Endodermal cell (in vitro differentiated cells): ENCODE measurements at regions not wholly inside any gene's neighbourhood (a gene's known extent, or its start where the extent isn't known, plus 50 kb on each side); places are given as distances from the start of the nearest gene placed in this dataset.

Source experiments
- DNase-seq: peaks from one replicate; pipeline ENCODE4 v3.0.0-alpha.2; 2017
- H3K27ac ChIP-seq: 2 replicates; pipeline ENCODE4 v1.5.1; 2013; ENCODE audit warnings: mild to moderate bottlenecking, low read depth, low read length, moderate library complexity
- H3K27me3 ChIP-seq: 2 replicates; pipeline ENCODE4 v1.6.1; 2013; ENCODE audit warnings: mild to moderate bottlenecking, low read length, moderate library complexity; ENCODE audit not compliant: insufficient read depth, control insufficient read depth, poor library complexity, severe bottlenecking
- H3K36me3 ChIP-seq: 2 replicates; pipeline ENCODE4 v1.7.0; 2013; ENCODE audit warnings: mild to moderate bottlenecking, low read length, moderate library complexity; ENCODE audit not compliant: control insufficient read depth, insufficient read depth
- H3K4me1 ChIP-seq: one replicate; pipeline ENCODE4 v1.7.0; 2013; ENCODE audit warnings: low read length; ENCODE audit not compliant: control insufficient read depth, insufficient read depth
- H3K4me3 ChIP-seq: 2 replicates; pipeline ENCODE4 v1.5.1; 2013; ENCODE audit warnings: mild to moderate bottlenecking, low read length, moderate library complexity
- H3K9ac ChIP-seq: 2 replicates; pipeline ENCODE4 v1.6.1; 2013; ENCODE audit warnings: mild to moderate bottlenecking, low read length, moderate library complexity; ENCODE audit not compliant: poor library complexity, severe bottlenecking; ENCODE audit errors: extremely low read depth
- H3K9me3 ChIP-seq: 2 replicates; pipeline ENCODE4 v1.6.1; 2013; ENCODE audit warnings: mild to moderate bottlenecking, low read length, moderate library complexity; ENCODE audit not compliant: control insufficient read depth
- H3K27ac Mint-ChIP-seq: 2 replicates; pipeline ENCODE4 v1.8.0; 2020; ENCODE audit warnings: mixed read lengths
- H3K27me3 Mint-ChIP-seq: 2 replicates; pipeline ENCODE4 v1.8.0; 2021; ENCODE audit warnings: mild to moderate bottlenecking, mixed read lengths; ENCODE audit not compliant: insufficient read depth
- H3K36me3 Mint-ChIP-seq: 2 replicates; pipeline ENCODE4 v1.8.0; 2020; ENCODE audit warnings: low read depth, mixed read lengths
- H3K4me1 Mint-ChIP-seq: 2 replicates; pipeline ENCODE4 v1.8.0; 2020; ENCODE audit warnings: mixed read lengths
- H3K4me3 Mint-ChIP-seq: 2 replicates; pipeline ENCODE4 v1.8.0; 2020; ENCODE audit warnings: mild to moderate bottlenecking, moderate library complexity, mixed read lengths
- H3K9me3 Mint-ChIP-seq: 2 replicates; pipeline ENCODE4 v1.8.0; 2020; ENCODE audit warnings: mild to moderate bottlenecking, mixed read lengths
- WGBS, 2 experiments: methylation state at CpG; one replicate each; pipeline versions ENCODE4 v1.1.5 to v1.1.7; 2013; ENCODE audit warnings: missing lambda C conversion rate in 2 of 2, mixed read lengths in 1 of 2; ENCODE audit not compliant: insufficient coverage in 1 of 2, insufficient read length in 1 of 2; 5-methylcytosine and 5-hydroxymethylcytosine counted together
- TF ChIP-seq, protein P1 (sequence below): fragments of 200-600 bp; sonication (generic); conservative IDR thresholded peaks from 2 replicates; pipeline ENCODE4 v1.5.0; 2021; ENCODE audit warnings: antibody characterized with exemption, mild to moderate bottlenecking

DNA sequence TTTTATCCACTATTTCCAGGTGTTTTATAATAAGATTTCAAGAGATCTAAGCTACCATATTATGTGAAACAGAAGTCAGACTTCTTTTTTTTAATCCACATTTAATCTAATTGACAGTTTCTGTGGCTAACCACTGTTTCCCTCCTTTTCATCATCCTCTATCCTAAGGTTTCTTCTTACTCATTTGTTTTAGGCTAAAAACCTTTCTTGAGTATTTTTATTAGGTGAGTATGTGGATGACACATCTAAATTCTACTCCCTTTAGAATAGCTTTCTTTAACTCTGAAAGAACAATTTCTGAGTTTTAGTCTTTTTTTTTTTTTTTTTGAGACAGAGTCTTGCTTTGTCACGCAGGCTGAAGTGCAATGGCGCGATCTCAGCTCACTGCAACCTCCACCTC, 62.7 kb downstream of the NPY start:
- H3K27me3 Mint-ChIP-seq = no peaks in the 10 kb centered on the region
- H3K27ac Mint-ChIP-seq = no peak overlapping the region
- H3K4me1 Mint-ChIP-seq = peaks cover 13% of the 10 kb centered on the region
- no peak for DNase-seq
- Histone ChIP-seq H3K36me3 (no peaks in the 10 kb centered on the region), H3K27me3 (no peaks in the 10 kb centered on the region), H3K4me3 (no peak overlapping the region), H3K27ac (no peak overlapping the region), H3K9me3 (no peaks in the 10 kb centered on the region), H3K4me1 (peaks cover 6% of the 10 kb centered on the region), H3K9ac (no peak overlapping the region)
- no peaks in the 10 kb centered on the region for H3K36me3 Mint-ChIP-seq
- no peak overlapping the region for H3K4me3 Mint-ChIP-seq
- WGBS, 2 experiments = 100% methylated on average over 2 to 3 of the region's 3 CpGs
- H3K9me3 Mint-ChIP-seq = no peaks in the 10 kb centered on the region
- TF ChIP-seq, protein P1, sequence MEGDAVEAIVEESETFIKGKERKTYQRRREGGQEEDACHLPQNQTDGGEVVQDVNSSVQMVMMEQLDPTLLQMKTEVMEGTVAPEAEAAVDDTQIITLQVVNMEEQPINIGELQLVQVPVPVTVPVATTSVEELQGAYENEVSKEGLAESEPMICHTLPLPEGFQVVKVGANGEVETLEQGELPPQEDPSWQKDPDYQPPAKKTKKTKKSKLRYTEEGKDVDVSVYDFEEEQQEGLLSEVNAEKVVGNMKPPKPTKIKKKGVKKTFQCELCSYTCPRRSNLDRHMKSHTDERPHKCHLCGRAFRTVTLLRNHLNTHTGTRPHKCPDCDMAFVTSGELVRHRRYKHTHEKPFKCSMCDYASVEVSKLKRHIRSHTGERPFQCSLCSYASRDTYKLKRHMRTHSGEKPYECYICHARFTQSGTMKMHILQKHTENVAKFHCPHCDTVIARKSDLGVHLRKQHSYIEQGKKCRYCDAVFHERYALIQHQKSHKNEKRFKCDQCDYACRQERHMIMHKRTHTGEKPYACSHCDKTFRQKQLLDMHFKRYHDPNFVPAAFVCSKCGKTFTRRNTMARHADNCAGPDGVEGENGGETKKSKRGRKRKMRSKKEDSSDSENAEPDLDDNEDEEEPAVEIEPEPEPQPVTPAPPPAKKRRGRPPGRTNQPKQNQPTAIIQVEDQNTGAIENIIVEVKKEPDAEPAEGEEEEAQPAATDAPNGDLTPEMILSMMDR = no peak

DNA sequence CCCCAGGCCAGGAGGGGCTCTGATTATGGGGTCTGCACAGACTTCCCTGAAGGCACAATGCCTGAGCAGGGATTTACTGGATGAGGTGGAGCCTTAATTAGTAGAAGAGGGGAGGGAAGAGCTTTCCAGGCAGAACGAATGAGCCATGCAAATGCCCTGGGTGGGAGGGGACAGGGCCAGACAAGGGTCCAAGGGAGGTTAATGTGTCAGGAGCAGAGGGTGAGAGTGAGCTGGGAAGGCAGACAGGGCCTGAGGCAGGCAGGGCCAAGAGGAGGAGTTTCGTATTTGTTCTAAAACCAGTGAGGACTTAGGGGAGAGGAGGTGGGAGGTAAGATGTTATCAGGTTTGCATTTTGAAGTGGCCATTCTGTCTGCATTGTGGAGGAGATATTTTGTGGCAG, 65.3 kb downstream of the NPY start:
- H3K4me1 Mint-ChIP-seq = peaks cover 13% of the 10 kb centered on the region
- Histone ChIP-seq H3K9me3 (peaks cover 1% of the 10 kb centered on the region), H3K4me3 (no peak overlapping the region), H3K36me3 (no peaks in the 10 kb centered on the region), H3K9ac (no peak overlapping the region), H3K4me1 (no peaks in the 10 kb centered on the region), H3K27me3 (no peaks in the 10 kb centered on the region), H3K27ac (no peak overlapping the region)
- no peak overlapping the region for H3K27ac Mint-ChIP-seq
- WGBS, 2 experiments = 40 to 55% methylated on average over 1 to 2 of the region's 2 CpGs
- peaks cover 1% of the 10 kb centered on the region for H3K36me3 Mint-ChIP-seq
- TF ChIP-seq, protein P1 = no peak
- peak; percentile 71 for DNase-seq
- peaks cover 2% of the 10 kb centered on the region for H3K27me3 Mint-ChIP-seq
- H3K4me3 Mint-ChIP-seq = no peak overlapping the region
- H3K9me3 Mint-ChIP-seq = peaks cover 18% of the 10 kb centered on the region

DNA sequence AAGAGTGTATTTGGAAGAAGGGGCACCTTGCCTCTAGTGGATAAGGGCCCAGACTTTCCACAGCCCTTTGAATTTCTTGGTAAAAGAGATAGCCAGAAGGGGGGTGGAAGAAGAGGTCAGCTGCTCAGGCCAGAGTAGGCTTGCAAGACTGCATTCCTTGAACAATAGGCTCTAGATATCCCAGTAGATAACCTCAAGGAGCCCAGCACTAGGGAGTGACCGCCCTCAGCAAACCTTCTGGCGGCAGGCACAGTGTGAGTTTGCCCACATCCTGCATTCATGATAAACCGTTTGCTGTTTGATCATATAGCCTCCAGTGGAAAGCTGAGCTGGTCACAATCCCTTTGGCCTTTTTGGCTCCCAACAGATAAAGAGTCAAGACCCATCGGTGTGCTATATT, 70.5 kb downstream of the NPY start:
- 78 to 87% methylated on average over 4 of the region's 4 CpGs for WGBS, 2 experiments
- Histone ChIP-seq H3K4me1 (no peaks in the 10 kb centered on the region), H3K27ac (no peak overlapping the region), H3K9me3 (peaks cover 4% of the 10 kb centered on the region), H3K36me3 (no peaks in the 10 kb centered on the region), H3K9ac (no peak overlapping the region), H3K4me3 (no peak overlapping the region), H3K27me3 (no peaks in the 10 kb centered on the region)
- TF ChIP-seq, protein P1 = no peak
- no peak for DNase-seq
- Mint-ChIP-seq H3K4me1 (peaks cover 3% of the 10 kb centered on the region), H3K27ac (no peak overlapping the region), H3K36me3 (peaks cover 4% of the 10 kb centered on the region), H3K9me3 (peaks cover 28% of the 10 kb centered on the region), H3K4me3 (no peak overlapping the region), H3K27me3 (peaks cover 2% of the 10 kb centered on the region)
